Fibroblast of skin of abdomen (primary cell): ENCODE measurements at regions not wholly inside any gene's neighbourhood (a gene's known extent, or its start where the extent isn't known, plus 50 kb on each side); places are given as distances from the start of the nearest gene placed in this dataset.
A peak's percentile ranks its signal among the peaks of the same experiment; 100 is the strongest.
"Not testable (repeated sequence)": the region's sequence is repeated elsewhere in the genome, so short reads cannot be mapped to it uniquely, and the experiment has no call there.

Experiments
- DNase-seq: peaks from one replicate; pipeline ENCODE4 v3.0.0-alpha.2; 2013

DNA sequence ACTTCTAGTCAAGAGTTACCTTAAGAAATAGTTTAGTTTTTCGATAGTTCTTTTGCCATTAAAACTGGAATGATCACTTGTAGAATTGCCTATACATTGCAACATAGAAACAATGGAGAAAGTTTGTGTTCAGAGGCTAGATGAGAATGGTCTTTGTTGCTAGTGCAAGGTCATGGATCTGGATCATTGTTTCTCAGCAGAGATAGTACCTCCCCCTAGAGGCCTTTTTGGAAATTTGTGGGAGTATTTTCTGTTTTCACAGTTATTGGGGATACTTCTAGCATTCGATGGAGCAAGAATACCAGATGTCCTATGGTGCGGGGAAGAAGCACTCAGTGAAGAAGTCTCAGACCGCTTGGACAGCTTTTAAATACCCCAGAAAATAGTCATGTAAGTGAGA is 138.8 kb upstream of the HMGA2 start:
- peak; percentile 34 for DNase-seq

DNA sequence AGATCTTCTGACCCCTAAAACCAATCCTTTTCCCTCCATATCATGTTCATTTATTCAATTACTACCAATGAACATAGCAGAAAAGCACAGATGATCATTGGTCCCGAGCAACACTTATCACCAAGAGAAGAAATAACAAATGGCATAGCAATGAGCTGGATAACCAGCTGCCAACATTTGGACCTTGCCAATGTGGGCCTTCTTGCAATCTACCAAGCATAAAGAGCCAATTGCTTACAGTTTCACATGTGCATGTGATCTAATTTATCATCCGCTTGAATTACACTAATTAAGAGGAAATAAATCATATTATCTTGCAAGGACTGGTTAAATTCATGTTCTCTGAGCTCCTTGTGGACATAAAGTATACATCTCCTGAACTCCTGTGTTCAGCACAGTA is 134.8 kb upstream of the HMGA2 start:
- DNase-seq = no peak

DNA sequence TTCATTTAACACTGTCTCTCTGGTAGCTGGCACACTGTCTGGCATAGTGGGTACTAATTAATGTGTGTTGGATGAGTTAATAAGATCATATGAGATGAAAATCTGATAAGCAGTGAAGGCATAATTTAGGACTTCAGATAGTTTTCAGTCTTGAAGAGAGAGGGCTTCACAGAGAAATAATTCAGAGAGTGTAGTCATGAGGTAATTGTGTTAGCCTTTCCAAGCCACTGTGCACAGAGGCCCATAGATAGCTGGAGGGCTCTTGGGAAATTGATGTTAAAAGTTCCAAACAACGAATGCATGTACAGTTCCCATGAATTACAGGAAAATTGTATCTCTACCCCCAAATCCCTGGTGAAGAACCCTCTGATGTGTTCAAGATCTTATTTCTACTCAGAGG is 133.8 kb upstream of the HMGA2 start:
- no peak for DNase-seq

DNA sequence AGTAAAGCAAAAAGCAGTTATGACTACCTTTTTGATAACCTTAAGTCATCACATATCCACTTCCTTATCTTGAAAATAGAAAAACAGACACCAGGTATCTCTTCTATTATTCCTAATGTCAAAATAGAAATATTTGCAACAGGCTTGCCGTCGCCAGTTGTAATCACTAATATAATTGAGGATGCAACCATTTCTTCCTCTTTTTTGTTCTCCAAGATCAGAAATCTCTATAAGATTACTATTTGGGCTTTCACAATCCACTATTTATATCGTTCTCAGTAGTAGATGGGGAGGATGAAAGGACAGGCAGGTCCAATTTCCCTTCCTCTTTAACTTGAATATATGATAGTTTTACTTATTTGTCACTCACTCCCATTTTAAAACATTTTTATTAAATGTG is 130.2 kb upstream of the HMGA2 start:
- no peak for DNase-seq

DNA sequence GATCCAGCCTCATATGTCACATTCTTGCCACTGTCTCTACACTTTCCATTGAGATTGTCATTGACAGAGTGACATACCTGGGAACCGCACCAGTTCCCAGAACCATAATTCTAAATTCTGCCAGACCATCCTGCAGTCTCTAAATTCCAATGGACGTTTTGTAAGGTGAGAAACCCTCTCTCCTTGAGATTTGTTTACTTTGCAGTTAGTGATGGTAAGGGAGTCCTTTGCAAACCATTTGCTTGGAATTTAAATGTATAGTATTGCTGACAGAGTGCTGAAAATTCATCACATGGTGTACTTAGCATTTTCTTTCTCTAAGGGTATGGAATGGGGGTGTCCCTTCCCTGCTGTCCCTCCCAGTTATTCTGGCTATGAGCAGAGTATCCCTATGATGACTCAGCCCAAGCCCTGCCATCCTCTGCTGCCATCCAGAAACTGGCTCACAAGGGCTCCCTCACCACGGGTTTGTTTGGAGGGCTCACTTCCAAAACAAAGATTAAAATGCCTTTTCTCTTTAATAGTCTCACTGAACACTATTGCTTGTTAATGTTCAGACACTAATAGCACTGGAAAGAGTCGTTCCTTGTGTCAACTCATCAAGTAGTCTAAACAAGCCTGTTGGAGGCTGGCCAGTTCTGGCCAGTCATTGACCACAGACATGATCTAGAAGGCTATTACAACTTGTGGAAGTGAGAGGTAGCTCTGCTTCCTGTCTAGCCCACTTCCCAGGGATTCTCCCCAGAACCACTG is 129.0 kb upstream of the HMGA2 start:
- peak; percentile 99 for DNase-seq

DNA sequence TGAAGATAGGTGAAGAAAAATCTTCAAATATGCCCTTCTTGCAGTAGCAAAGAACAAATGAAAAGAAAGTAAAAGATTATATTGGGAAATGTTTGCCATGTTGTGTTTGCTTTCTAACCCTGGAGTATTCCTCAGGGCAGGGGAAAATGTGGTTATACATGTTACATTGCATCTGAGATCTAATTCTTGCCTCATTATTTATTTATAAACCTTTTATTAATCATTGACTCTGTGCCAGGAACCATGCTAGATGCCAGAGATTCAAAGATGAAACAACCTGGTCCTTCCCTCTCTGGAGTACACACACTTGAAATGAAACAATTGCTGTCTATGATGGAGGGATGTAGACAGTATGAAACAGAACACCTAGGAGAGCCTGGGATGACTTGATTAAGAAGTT is 128.1 kb upstream of the HMGA2 start:
- DNase-seq = peak; percentile 24

DNA sequence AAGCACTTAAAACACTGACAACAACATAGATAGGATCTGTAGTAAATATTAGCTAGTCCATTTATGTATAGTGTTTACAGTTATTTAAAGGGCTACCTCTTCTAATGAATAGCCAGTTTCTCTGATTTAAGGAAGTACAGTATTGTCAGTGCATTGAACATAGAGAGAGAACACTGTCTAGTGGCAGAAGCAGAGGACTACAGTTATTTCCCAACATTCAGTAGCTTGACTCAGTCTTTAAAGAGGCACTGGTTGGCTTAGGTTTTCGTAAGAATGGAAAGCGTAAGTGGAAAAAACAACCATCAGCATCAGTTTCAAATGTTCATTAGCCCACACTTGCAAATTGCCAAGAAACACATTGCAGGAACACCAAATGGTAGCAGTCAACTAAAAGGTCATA is 125.0 kb upstream of the HMGA2 start:
- DNase-seq = peak; percentile 48

DNA sequence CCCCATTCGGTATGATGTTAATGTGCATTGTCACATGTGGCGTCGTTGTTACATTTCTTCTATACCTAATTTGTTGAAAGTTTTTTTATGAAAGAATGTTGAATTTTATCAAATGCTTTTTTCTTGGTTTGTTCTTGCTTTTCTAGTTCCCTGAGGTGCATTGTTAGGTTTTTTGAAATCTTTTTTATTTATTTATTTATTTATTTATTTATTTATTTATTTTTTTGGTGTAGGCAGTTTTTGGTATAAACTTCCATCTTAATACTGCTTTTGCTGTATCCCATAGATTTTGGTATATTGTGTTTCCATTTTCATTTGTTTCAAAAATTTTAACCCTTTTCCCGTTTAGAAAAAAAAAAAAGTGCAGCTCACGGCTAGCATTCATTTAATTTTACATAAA is 121.1 kb upstream of the HMGA2 start:
- DNase-seq = no peak

DNA sequence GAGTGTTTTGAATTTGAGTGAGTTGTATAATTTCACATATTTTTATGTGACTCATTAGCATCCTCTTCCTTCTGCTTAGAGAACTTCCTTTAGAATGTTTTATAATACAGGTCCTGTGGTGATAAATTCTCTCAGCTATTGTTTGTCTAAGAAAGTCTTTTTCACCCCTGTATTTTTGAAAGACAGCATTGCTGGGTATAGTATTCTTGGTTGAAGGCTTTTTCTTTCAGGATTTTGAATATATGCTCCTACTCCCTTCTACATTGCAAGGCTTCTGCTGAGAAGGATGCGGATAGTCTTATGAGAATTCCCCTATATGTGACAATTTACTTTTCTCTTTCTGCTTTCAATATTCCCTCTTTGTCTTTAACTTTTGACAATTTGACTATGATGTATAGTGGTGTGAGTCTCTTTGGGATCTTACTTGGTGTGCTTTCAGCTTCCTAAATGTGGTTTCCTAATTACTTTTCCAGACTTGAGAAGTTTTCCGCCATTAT is 118.9 kb upstream of the HMGA2 start:
- no peak for DNase-seq

DNA sequence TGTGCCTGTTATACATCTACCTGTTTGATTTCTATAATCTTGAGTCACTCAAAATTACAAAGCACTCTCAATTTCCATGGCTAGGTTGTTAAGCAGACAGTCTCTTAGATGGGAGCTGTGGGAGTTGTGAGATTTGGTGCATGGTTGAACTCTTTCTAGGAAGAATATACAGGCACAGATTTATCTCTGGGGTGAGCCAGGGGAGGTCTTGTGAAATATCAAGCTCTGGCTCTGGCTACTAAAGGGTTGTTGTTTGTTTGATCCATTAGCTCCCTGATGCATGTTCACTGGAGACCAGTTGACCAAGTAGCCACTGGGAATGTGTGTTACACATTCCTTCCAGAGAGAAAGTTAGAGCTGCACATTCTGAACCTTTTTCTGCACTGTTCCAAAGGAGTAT is 117.2 kb upstream of the HMGA2 start:
- no peak for DNase-seq

DNA sequence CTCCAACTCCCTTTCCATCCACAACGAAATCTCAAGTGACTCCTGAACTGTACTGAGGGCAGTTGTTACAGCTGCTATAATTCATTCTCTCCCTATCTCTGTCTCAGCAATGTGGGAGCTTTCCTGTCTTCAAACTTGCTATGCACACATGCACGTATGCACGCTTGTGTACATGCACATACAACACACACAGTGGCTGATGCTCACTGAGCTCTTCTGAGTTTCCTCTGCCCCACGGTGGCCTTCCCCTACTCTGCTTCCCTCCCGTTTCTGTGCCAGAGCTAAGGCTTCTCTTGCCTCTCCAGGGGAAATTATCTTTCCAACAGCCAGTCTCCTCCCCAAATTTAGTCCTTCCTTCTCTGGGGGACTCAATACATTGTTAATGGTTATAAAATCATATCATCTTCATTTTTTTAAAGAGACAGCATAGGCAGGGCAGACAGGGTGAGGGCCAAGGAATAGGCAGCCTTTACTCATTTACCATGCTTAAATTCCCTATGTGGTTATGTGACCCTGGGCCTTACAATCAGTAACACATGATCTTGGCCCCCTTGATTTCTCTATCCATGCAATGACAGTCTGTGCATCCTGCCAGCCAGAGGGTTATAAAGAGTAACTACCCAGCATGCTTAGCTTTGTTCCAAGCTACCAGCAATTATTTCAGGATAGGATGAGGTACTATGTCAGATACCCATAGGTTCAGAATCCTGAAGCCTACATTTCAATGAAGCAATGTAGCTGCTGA is 111.9 kb upstream of the HMGA2 start:
- no peak for DNase-seq

DNA sequence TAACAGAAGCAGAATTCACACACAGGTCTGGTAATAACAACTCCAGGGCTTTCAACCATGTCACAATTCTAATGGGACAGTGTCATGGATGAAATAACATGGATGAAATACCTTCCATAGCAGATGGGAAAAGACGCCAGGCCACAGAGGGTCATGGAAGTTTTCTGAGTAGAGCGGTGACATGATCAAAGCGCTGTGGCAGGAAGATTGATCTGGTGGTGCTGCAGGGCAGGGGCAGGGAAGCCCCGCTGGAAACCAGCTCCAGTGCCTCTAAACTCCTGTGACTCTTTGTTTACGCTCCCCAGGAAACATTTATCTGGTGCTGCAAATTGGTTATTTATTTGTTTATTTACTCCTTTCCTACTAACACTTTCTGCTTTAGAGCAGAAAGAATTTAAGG is 108.3 kb upstream of the HMGA2 start:
- no peak for DNase-seq

DNA sequence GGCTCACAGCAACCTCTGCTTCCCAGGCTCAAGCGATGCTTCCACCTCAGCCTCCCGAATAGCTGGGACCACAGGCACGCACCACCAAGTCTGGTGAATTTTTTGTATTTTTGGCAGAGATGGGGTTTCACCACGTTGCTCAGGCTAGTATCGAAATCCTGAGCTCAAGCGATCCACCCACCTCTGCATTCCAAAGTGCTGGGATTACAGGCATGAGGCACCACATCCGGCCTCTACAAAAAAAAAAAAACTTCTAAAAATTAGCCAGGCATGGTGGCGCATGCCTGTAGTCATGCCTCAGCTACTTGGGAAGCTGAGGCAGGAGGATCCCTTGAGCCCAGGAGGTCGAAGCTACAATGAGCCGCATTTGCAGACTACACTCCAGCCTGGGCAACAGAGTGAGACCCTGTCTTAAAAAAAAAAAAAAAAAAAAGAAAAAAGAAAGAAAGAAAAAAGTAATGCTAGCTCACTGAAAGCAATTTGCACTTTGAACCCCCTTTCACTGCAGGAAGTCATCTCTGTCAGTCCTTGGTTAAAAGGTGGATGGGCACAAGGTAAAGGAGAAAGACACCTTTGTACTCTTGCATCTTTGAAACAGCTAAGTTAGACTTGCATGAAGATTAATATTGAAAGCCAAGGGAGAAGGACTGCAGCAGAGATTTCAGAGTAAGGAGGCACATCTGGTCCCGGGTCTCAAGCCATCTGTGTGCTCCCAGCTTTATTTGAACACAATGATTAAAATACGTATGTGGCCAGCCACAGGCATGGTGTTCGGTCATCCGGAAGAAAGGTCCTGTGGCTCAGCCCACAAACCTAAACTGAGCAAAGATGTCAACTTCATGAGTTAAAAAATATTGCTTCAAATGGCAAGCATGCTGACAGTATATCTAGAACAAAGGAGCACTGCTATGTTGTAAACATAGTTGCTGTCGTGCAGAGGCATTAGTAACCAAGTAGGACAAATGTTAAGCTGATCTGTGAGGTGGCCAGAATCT is 103.8 kb upstream of the HMGA2 start:
- peak; percentile 89 for DNase-seq

DNA sequence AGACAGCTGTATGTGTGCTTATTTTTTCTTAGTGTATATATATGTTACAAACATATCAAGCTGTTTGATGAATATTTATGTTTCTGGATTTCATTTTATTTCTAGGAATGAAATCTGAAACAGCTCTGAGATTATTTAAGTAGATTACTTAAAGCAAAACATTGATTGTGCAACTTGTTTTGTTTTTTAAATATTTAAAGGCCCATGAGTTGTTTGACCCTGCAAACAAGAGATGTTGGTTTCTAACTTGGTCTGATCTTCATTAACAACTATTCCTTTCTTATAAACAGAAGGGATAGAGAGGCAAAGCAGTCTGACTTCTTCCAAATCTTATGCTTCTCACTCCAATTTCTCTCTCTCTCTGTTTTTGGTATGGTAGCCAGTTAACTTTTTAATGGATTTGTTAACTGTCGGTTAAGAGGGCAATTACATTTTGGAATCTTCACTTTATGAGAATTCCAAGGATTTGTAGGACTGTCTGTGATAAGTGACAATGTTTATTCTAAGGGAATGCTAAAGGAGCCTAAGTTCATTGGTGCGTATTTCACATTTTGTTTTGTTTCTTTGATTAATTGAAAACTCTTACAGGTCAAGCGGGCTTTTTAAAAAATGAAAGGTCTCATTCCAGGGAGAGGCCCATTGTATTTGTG is 102.6 kb upstream of the HMGA2 start:
- DNase-seq = no peak

DNA sequence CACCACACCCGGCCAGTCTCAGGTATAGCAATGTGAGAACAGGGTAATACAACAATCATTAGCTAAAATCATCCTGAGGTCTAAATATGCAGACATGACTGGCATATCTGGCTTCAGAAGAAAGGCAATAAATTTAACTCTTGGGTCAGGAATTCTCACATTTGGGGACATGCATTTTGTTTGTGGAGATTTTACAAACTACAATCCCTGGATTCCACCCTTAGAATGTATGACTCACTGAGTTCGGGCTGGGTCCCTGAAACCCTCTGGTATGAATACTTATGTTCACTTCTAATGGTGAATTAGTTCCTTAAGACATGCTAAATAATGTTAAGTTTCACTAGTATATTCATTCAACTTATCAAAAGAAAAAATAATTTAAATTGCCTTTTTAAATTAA is 98.9 kb upstream of the HMGA2 start:
- DNase-seq = peak; percentile 70

DNA sequence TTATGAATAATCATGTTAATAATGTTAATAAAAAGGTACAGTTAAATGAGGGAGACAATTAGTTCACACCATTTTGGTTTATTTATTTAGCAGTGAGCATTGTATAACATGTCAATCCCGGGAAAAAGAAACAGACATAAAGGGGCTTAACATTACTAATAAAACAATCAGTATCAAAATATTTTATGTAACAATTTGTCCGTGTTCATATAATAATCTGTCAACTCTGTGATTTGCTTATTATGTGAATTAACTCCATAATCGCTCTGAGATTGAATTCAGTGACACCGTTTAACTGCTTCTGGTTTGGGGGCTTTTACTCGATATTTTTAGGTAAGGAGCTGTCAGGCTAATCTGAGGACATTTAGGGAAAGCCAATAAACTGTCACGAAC is 95.8 kb upstream of the HMGA2 start:
- no peak for DNase-seq

DNA sequence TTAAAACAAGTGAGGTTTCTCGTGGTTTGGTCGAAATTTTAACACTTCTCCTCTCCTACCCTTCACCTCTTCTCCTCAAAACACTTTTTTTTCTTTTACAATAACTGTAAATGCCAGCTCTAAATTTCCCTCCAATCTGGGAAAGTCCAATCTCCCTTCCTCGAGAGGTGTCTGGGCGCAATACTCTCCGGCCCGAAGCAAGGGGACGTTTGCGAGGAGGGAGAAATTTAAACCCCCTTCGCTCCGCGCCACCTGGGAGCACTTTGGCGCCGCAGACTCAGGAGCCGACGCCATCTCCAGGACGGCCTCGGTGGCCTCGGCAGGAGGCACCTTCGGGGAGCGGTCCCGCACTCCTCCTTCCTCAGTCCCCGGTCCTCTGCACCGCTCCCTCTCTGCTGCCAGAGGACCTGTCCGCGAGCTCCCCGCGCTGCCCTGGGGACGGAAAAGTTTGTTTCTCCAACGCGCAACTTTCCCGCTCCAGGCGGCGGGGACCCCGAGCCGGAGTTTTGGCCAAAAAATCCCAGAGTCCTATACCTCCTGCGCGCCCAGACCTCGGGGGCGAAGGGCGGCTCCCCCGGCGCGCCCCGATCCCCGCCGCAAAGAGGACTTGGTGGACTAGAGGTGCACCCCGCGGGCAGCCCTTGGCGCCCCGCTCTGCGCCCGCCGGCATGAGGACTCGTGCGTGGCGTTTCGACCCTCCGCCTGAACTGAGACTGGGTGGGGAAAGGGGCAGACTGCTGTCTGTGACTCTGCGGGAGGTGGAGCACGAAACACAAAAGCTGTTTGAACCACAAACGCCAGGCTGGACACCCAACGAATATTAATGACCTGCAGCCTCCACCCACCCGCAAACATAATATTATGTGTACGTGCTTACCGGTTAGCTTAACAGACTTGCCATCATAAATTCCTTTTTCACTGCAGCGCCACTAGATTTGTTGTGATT is 95.2 kb upstream of the HMGA2 start:
- peak; percentile 25 for DNase-seq

DNA sequence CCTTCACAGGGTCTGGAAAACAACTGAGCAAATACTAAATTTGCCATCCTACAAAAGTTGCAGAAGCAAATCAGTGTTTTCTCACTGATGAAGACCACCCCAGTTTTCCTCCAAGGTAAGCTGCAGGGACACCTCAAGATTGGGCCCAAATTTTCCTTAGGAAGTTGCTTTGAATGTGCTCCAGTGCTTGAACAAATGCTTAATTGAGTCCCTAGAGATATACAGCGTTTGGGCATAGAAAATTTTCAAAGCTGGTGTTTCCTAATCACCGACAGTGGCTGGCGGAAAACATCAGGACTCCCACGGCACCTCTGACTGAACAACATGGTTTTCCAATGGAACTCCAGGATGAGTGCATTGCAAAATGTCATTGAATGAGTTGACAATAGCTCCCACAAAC is 92.5 kb upstream of the HMGA2 start:
- no peak for DNase-seq

DNA sequence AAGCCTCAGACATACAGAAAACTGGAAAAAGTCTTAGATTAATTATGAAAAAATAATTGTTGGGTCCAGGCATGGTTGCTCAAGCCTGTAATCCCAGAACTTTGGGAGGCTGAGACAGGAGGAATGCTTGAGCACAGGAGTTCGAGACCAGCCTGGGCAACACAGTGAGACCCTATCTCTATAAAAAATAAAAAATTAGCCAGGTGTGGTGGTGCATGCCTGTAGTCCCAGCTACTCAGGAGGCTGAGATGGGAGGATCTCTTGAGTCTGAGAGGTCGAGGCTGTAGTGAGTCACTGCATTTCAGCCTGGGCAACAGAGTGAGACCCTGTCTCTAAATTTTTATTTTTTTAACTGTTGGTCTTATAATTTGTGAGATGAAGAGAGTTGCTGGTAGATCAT is 90.6 kb upstream of the HMGA2 start:
- not testable (repeated sequence) for DNase-seq

DNA sequence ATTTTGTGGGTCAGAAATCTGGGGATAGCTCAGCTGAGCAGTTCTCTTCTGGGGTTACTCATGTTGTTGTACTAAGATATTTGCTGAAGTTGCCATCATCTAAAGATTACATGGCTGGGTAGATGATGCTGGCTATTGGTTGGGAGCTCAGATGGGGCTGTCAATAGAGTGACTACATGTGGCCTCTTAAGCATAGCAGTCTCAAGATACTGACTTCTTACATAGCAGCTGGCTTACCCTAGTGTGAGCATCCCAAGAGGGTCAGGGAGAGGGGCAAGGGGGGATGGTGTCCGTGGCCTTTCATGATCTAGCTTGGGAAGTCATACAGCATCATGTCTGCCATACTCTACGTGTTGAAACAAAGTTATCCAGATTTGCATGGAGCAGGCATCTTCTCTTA is 90.1 kb upstream of the HMGA2 start:
- no peak for DNase-seq

DNA sequence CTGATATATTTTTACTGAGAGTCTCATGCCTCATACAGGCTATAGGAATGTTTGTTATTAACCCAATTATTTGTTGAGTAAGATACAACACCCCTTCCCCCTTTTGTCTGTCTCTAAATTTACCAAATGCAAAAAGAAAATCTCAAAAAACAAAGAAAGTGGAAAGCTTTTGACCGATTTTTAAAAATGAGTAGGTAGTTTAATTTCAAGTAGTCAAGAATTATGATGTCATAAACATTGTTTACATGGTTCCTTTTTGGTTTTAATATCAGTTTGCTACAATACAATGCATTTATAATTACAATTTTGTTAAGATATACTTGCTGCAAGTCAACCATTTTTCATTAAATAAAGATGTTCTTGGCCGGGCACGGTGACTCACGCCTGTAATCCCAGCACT is 84.7 kb upstream of the HMGA2 start:
- DNase-seq = no peak
